Keratinocyte (primary cell): ENCODE measurements at regions not wholly inside any gene's neighbourhood (a gene's known extent, or its start where the extent isn't known, plus 50 kb on each side); places are given as distances from the start of the nearest gene placed in this dataset.

Source experiments
- CTCF ChIP-seq, 3 experiments: IDR thresholded peaks in 1 of 3; conservative IDR thresholded peaks in 1 of 3; optimal IDR thresholded peaks in 1 of 3; 2 replicates in 2 of 3; 3 replicates in 1 of 3; pipeline versions ENCODE3 to v1.5.1; 2011; ENCODE audit warnings: low read length in 3 of 3, mild to moderate bottlenecking in 3 of 3, moderate library complexity in 2 of 3, control low read depth in 1 of 3, inconsistent platforms in 1 of 3; ENCODE audit not compliant: insufficient read depth in 2 of 3; ENCODE audit errors: extremely low read depth in 1 of 3
- EZH2 ChIP-seq: IDR thresholded peaks from one replicate; pipeline ENCODE4 v1.6.1; 2012; ENCODE audit warnings: inconsistent platforms, mild to moderate bottlenecking, low read length, moderate library complexity

GRCh38 chr11:29511394-29511793 lies 505.4 kb downstream of the KCNA4 start:
- TF ChIP-seq CTCF (optimal IDR thresholded peaks at IDR 0.05 in 1 of 3, IDR thresholded peaks at IDR 0.05 in 1 of 3, conservative IDR thresholded peaks at IDR 0.05 in 1 of 3; ENCODE audit: extremely low read depth in 1 of 3, insufficient read depth in 2 of 3, low read length in 3 of 3) = no peak
- no peak for TF ChIP-seq EZH2
